Spinal cord (tissue), 9 donors: ENCODE measurements at regions not wholly inside any gene's neighbourhood (a gene's known extent, or its start where the extent isn't known, plus 50 kb on each side); places are given as distances from the start of the nearest gene placed in this dataset.

Source experiments
- DNase-seq, 6 donors: peaks; one replicate each; pipeline versions ENCODE4 v3.0.0 to v3.0.0-alpha.2; 2013 to 2015; ENCODE audit warnings: low spot score in 6 of 6, low read depth in 4 of 6
- H3K27ac ChIP-seq: one replicate; pipeline ENCODE4 v1.5.1; 2013; ENCODE audit warnings: low read depth, low read length, control low read depth
- H3K27me3 ChIP-seq: one replicate; pipeline ENCODE4 v1.6.1; 2013; ENCODE audit warnings: low read length; ENCODE audit not compliant: control insufficient read depth, insufficient read depth
- H3K36me3 ChIP-seq: one replicate; pipeline ENCODE4 v1.6.1; 2013; ENCODE audit warnings: low read length; ENCODE audit not compliant: control insufficient read depth, insufficient read depth
- H3K4me1 ChIP-seq: one replicate; pipeline ENCODE4 v1.6.1; 2013; ENCODE audit warnings: low read length; ENCODE audit not compliant: control insufficient read depth, insufficient read depth
- H3K4me3 ChIP-seq: one replicate; pipeline ENCODE4 v1.5.1; 2013; ENCODE audit warnings: low read depth, low read length, control low read depth
- H3K9me3 ChIP-seq: one replicate; pipeline ENCODE4 v1.6.1; 2013; ENCODE audit warnings: low read length; ENCODE audit not compliant: control insufficient read depth, insufficient read depth
- WGBS: methylation state at CpG from one replicate; pipeline ENCODE4 v1.1.5; 2013; ENCODE audit warnings: missing lambda C conversion rate; ENCODE audit not compliant: insufficient coverage; 5-methylcytosine and 5-hydroxymethylcytosine counted together
- donor health status: healthy.

DNA sequence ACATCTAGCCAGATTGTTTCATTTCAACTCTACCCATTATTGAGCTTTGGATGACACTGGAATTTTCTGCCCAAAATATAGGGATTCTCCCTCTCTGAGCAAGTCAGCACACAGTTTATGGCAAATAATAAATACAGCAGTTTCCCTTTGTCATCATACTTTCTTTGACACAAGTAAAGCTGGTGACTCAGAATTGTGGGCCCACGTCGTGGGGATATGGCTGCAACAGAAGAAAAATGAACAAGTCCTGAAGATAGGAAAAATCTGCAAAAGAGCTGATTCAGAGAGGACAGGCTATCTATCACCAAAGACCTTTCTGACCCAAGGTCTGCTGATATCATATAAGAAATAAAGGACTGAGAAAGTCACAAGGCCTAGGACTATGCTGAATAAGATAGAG lies 236.3 kb upstream of the ZC3H12C start:
- DNase-seq: no peak
- no peaks in the 10 kb centered on the region for H3K9me3 ChIP-seq
- no peaks in the 10 kb centered on the region for H3K4me1 ChIP-seq
- H3K27ac ChIP-seq: no peak overlapping the region
- no peaks in the 10 kb centered on the region for H3K27me3 ChIP-seq
- no peak overlapping the region for H3K4me3 ChIP-seq
- WGBS: no CpG with 5 or more reads among the region's 2 CpGs
- H3K36me3 ChIP-seq: no peaks in the 10 kb centered on the region

- H3K4me3 ChIP-seq: no peak overlapping the region
- H3K4me1 ChIP-seq: no peaks in the 10 kb centered on the region
- no peaks in the 10 kb centered on the region for H3K9me3 ChIP-seq
- no peak for DNase-seq
- H3K27me3 ChIP-seq: no peaks in the 10 kb centered on the region
- H3K27ac ChIP-seq: no peak overlapping the region
- H3K36me3 ChIP-seq: no peaks in the 10 kb centered on the region
Measured at GRCh38 chr11:109857637-109858036, 235.6 kb upstream of the ZC3H12C start.

DNA sequence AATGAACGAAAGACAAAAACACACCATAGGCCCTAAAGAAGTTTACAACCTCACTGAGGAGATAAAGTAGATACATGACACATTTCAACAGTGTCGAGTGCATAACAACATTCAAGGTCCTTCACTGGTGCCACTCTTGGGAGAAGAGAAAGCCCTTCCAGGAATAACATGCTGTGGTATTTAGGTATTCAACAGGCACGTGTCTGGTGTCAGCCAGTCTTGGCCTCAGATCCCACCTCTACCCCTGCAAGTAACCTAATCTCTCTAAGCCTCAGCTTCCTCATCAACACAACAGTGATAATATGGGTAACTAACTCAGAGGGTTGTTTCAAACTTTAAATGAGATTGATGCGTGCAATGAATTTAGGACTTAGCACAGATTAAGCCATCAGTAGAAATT lies 235.0 kb upstream of the ZC3H12C start:
- no peaks in the 10 kb centered on the region for H3K36me3 ChIP-seq
- DNase-seq: no peak

DNA sequence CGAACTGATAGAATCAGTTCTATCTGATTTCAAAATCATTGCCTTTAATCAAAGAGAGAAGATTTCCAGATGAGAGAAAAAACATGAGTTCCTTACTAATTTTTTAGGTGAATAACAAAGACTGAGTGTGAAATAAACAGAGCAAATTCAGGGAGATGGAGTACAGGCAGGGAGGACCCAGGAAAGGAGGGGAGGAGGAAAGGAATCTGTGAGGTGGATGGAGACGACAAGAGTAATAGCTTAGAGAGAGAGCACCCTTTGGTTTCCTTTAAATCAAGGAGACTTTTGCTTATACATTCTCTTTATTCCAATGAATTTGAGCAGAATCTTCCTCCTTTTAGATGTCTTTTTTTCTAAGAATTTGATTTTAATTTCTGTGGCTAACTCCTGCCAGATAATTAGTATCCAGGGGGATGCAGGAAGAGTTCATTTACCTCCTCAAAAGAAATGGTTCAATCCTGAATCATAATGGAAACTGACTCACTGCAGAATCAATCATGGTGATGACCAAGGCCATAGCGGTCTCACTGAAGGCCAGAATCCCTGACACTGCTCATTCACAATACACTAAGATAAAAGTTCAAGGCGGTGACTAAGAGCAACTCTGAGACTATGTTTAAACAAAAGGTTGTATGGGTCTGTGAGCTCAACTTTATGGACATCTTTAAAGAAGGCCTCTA lies 234.0 kb upstream of the ZC3H12C start:
- Histone ChIP-seq H3K4me3 (no peak overlapping the region), H3K27me3 (no peaks in the 10 kb centered on the region), H3K36me3 (no peaks in the 10 kb centered on the region), H3K9me3 (no peaks in the 10 kb centered on the region), H3K4me1 (no peaks in the 10 kb centered on the region), H3K27ac (no peak overlapping the region)
- DNase-seq: no peak
- no CpG with 5 or more reads among the region's 4 CpGs for WGBS

More for the DNA sequence above, 235.0 kb upstream of the ZC3H12C start:
- H3K27me3 ChIP-seq: no peaks in the 10 kb centered on the region
- WGBS: no CpG with 5 or more reads among the region's 4 CpGs
- no peaks in the 10 kb centered on the region for H3K9me3 ChIP-seq
- H3K4me1 ChIP-seq: no peaks in the 10 kb centered on the region
- no peak overlapping the region for H3K27ac ChIP-seq
- H3K4me3 ChIP-seq: no peak overlapping the region

GRCh38 chr11:109862835-109863234 lies 230.4 kb upstream of the ZC3H12C start:
- H3K27ac ChIP-seq: no peak overlapping the region
- DNase-seq: peak in 1 of 6 donors; percentile 38

DNA sequence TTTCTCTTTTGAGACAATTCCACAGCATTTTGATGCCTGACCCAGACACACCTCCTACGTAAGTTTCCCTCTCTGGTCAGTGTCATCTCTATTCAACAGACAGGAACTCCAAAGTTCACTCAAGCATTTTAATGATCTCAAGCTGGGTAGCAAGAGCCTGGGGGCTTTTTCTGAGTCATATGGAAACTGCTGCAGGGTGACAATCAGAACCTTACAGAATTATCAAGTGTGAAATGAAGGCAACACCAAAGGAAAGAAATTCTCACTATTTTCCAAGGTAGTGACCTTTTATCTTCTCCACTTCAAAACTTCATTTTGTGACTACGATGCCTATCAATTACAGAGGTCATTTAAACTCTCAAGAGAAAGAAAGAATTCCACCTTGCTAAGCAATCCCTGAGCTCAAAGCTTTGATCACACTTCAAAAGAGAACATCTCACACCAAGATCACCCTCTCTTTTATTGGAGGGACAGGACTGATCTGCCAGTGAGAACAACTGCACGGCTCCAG lies 229.0 kb upstream of the ZC3H12C start:
- no peak for DNase-seq
- WGBS: 43% methylated on average over 1 of the region's 3 CpGs
- Histone ChIP-seq H3K36me3 (no peaks in the 10 kb centered on the region), H3K4me1 (no peaks in the 10 kb centered on the region), H3K4me3 (no peak overlapping the region), H3K27ac (no peak overlapping the region), H3K9me3 (no peaks in the 10 kb centered on the region), H3K27me3 (no peaks in the 10 kb centered on the region)

More at GRCh38 chr11:109862835-109863234, 230.4 kb upstream of the ZC3H12C start:
- H3K27me3 ChIP-seq: no peaks in the 10 kb centered on the region
- WGBS: no CpG with 5 or more reads among the region's 3 CpGs
- H3K4me3 ChIP-seq: no peak overlapping the region
- no peaks in the 10 kb centered on the region for H3K36me3 ChIP-seq
- H3K9me3 ChIP-seq: no peaks in the 10 kb centered on the region
- H3K4me1 ChIP-seq: no peaks in the 10 kb centered on the region

GRCh38 chr11:109864834-109865547 lies 228.2 kb upstream of the ZC3H12C start:
- Histone ChIP-seq H3K4me3 (no peak overlapping the region), H3K27me3 (no peaks in the 10 kb centered on the region), H3K4me1 (no peaks in the 10 kb centered on the region), H3K27ac (no peak overlapping the region), H3K36me3 (no peaks in the 10 kb centered on the region), H3K9me3 (no peaks in the 10 kb centered on the region)
- DNase-seq: no peak
- no CpG with 5 or more reads among the region's 2 CpGs for WGBS

GRCh38 chr11:109865548-109866186 lies 227.5 kb upstream of the ZC3H12C start:
- DNase-seq: peak in 4 of 6 donors; percentile 17 to 87 (median 51)
- H3K27me3 ChIP-seq: no peaks in the 10 kb centered on the region
- no peak overlapping the region for H3K4me3 ChIP-seq
- no peaks in the 10 kb centered on the region for H3K9me3 ChIP-seq
- 93% methylated on average over 4 of the region's 5 CpGs for WGBS
- H3K27ac ChIP-seq: no peak overlapping the region
- H3K36me3 ChIP-seq: no peaks in the 10 kb centered on the region
- no peaks in the 10 kb centered on the region for H3K4me1 ChIP-seq

DNA sequence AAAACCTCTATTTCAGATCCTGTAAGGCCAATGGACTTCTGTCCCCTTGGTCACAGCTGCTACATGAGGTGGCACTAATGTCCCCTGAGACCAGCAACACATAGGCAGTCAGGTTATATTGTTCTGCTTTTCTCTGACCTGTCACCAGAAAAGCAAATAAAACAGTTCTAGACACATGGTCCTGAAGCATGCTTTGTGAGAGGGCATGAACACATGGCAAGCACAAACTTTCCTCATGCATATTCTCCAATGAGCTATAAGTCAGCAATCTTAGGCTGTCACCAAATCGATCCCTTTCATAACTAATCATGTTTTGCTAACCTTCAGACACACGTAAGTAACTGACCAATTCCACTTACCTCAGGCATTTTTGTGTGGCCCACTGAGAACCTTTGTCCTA lies 225.4 kb upstream of the ZC3H12C start:
- Histone ChIP-seq H3K27me3 (no peaks in the 10 kb centered on the region), H3K4me3 (no peak overlapping the region), H3K27ac (no peak overlapping the region), H3K36me3 (no peaks in the 10 kb centered on the region), H3K4me1 (no peaks in the 10 kb centered on the region), H3K9me3 (no peaks in the 10 kb centered on the region)
- no peak for DNase-seq
- WGBS: 79% methylated on average over 2 of the region's 2 CpGs
